ENCODE measurements at regions not wholly inside any gene's neighbourhood (a gene's known extent, or its start where the extent isn't known, plus 50 kb on each side); places are given as distances from the start of the nearest gene placed in this dataset.
"Not testable (repeated sequence)": the region's sequence is repeated elsewhere in the genome, so short reads cannot be mapped to it uniquely, and the experiment has no call there.

- DNase-seq, result not testable (repeated sequence)
These were observed 369.9 kb downstream of the ANAPC1 start for GRCh38 chr2:111514138-111514537.

DNA sequence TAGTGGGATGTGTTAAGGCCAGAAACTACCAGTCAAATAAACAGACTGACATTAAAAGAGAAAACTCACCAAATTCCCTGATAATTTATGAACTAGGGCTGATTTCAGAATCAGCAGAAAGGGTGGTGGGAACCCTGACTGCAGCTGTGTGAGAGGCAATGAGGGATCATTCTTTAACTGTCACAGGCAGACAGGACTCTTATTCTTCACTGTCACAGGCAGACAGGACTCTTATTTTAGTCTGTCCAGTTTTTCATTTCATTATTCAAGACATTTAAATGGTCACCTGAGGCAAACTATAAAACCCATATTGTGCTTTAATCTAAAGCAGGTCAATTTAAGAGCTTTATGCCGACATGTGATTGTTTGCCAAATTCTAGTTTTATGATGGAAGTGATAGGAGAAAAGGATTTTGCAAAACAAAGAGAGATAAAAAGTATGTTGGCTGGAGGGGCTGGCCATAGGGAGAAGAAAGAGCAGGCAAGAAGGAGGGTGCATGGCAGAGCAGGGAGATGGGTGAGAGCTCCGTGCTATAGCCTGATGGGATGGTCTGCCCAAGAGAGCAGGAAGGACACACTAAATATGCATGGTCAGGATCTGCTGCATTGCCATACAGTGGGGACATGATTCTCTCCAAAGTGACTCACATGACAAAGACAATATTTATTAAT lies 366.8 kb downstream of the ANAPC1 start:
- not testable (repeated sequence) for DNase-seq

GRCh38 chr2:111517721-111518053 lies 366.3 kb downstream of the ANAPC1 start:
- not testable (repeated sequence) for DNase-seq

DNA sequence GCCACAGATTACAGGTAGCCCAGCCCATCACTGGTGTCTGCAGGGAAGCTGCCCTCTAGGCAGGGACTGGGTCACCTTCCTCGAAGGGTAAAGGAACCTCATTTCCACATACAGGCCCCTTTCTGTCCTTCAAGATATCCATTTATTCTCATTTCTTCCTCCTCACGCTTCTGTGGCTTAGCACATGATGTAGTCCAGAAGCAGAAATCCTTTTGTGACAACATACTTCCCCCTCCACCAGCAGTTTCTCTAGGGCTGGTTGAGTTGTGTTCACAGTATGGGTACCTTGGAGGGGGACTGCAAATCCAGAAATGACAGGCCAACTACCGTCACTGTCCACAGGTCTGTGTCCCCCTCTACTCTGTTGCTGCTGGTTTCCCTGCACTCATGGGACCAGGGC lies 364.9 kb downstream of the ANAPC1 start:
- DNase-seq, result no peak

DNA sequence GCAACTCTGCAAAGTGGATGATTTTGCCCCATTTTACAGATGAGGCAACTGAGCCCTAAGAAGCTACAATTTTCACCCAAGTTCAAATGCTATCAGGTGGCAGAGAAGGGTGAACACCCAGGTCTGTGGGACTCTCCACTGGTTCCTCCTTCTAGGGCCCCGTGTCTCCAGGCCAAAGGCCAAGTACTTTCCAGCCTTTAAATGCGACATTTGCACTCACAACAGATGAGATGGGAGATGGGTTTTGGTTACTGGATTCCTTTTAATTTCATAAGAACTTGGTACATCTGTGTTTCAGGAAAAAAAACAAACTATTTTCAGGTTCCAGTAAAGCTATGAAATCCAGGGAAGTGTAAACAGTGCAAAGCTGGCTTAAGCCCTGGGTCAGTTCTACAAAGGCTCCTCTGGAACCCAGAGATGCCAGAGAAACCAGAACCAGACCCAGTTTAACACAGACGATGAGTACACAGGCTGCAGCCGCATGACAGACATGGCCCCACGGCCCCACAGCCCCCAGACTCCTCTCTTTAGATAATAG lies 361.7 kb downstream of the ANAPC1 start:
- DNase-seq, result no peak

GRCh38 chr2:111523009-111523408 lies 361.0 kb downstream of the ANAPC1 start:
- no peak for DNase-seq

DNA sequence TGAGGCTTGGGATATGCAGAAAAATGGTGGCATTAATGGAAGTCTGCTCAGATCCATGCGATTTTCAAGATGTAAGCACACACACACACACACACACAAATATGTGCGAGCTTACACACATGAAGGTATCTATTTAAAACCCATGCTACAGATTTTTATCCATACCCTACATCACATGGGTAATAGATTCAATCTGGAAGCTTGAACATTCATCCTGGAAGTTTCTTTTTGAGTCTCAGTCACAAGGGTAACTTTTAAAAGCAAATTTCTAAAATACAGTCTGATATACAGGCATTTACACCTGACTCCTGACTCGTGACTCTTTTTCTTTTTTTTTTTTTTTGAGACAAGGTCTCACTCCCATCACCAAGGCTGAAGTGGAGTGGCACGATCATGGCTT lies 359.0 kb downstream of the ANAPC1 start:
- DNase-seq, result not testable (repeated sequence)

DNA sequence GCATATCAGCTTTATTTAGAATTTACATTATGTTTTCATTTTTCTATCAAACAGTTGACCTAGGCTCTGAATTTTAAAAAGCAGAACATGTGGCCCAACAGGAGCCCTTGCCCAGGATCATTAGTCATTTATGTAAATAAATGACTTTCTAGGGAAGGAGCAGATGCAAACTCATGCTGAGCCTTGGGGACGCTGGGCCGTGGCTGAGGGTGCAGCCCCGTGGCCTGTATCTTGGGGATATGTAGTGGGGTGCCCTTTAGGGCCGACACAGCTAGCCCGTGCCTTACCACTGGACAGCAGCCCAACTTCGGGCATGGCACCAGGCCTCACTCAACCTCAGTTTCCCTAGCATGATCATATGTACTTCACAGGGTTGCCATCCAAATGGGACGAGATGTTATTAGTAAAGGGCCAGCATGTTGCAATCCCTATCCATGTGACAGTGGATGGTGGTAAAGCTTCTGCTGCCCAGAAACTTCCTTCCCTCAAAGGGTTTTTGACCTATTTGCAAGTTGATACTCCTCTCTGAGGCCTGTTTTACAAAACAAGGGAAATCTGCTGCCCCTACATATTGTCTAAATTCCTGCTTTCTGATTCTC lies 357.9 kb downstream of the ANAPC1 start:
- not testable (repeated sequence) for DNase-seq

- DNase-seq, result not testable (repeated sequence)
These were observed 356.1 kb downstream of the ANAPC1 start for GRCh38 chr2:111527707-111528400.

GRCh38 chr2:111529022-111529421 lies 355.0 kb downstream of the ANAPC1 start:
- DNase-seq, result not testable (repeated sequence)

DNA sequence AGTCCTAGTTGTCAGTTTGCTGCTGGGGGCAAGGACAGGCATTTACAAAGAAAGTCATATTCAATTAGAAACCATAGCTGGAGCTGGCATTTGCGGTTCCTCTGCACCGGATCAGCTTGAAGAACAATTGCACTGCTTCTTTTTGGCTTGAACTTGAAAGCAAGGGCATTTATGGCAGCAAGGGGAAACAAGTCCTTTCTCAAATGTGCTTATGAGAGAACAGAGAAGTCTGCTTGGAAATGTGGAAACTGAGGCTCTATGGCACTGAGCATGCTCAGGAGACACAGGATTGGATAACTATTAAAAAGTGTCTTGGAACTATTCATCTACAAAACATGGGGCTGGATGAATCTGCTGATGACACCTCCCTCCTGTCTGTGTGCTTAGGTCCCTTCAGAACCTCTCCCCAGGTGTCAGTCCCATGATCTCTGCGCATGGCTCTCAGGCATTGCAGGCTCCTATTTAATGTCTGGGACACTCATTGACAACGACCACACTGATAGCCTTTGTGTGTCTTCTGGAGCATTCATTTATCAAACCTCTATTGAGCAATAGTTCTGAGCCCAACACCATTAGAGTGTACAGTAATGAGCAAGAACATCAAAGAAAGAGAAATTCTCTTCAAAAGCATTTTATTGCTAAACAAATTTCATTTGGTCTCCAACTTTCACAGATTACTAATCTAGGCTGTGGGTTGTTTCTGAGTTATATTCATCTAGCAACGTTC lies 353.6 kb downstream of the ANAPC1 start:
- not testable (repeated sequence) for DNase-seq

GRCh38 chr2:111532682-111533556 lies 351.1 kb downstream of the ANAPC1 start:
- DNase-seq, result not testable (repeated sequence)

DNA sequence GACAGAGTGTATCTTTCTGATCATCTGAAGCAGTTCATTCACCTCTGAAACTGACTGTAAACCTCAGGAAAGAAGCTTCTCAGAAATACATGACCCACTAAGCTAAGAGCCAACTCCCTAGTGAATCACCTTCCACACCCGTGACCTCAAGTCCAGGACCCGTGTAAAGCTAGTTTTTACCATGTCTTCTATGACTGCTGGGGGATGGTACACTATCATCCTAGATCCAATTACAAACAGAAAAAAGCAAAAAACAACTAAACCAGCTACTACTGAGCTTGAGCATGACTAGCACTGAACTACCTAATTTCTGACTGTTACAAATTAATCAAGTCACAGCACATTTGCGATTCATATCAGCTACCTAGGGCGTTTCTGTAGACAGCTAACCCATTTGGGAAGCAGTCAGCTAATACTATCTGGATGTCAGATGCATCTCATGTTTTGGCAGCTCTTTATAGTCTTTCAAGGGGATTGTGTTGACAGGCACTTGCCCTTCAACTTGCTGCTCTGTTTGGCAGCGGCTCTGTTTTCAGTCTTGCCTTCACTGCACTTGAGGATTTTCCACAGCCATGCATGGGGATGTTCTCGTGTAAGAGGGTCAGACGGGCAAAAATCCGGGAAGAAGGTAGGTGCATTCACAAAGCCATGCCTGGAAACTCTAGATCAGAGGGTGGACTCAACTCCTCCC lies 350.3 kb downstream of the ANAPC1 start:
- DNase-seq, result not testable (repeated sequence)

DNA sequence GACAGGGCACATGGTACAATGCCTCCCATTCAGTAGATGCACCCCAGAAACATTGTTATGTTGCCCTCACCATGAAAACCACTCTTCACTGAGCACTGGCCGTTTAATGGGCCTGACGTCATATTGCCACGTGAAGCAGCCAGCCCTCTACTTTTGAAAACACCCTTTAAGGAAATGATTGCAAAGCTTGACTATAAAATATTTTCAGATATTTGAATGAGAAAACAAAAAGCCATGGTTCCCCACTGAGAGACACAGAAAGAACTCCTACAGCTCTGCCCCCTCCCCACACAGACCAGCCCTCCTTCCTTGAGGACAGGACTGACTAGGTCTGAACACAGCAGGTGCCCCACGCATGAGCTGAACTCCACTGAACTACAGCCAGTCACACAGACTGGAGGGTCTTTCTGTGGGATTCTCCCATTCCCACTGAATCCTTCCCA lies 349.1 kb downstream of the ANAPC1 start:
- DNase-seq, result no peak

DNA sequence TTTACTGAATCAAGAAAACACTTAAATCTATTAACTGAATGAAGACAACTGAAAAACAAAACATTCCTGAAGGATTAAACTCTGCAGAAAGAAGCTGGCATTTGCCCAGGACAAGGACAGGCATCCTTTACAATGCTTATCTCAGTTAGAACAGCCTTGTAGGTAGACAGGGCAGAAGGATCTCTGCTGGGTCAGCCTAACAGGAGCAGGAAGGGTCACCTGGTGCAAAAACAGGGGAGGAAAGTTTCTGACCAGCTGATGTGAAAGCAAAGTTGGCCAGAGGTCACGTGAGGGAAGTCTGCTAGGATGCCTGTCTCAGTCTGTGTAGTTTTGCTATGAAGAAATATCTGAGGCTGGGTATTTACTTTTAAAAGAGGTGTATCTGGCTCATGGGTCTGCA lies 348.6 kb downstream of the ANAPC1 start:
- no peak for DNase-seq

DNA sequence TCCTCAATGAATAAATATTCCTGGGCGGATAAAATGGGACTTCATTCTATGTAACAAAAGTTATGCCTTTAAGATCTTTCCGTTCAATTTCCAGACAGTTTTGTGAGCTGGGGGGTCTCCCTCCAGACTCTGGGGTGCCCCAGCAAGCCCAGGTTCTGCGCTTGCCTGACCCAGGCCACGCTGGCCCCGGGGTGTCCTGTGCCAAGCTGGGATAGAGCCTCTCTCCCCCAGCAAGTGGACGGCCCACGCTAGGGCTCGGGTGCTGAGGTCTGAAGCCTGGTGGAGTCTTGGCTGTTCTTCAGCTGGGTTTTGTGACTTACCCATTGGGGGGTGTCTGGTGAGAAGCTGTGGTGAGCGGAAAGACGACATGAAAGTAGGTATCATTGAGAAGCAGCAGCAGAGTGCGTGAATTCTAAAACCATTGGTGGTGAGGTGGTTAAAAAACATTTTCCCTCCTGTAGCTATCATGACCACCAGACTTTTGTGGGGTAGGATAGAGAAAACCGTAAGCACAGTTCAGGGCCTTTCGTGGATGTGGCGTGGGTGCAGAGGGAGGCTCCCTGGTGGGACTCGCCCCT lies 346.8 kb downstream of the ANAPC1 start:
- DNase-seq, result no peak

GRCh38 chr2:111539991-111540390 lies 344.0 kb downstream of the ANAPC1 start:
- DNase-seq, result not testable (repeated sequence)

DNA sequence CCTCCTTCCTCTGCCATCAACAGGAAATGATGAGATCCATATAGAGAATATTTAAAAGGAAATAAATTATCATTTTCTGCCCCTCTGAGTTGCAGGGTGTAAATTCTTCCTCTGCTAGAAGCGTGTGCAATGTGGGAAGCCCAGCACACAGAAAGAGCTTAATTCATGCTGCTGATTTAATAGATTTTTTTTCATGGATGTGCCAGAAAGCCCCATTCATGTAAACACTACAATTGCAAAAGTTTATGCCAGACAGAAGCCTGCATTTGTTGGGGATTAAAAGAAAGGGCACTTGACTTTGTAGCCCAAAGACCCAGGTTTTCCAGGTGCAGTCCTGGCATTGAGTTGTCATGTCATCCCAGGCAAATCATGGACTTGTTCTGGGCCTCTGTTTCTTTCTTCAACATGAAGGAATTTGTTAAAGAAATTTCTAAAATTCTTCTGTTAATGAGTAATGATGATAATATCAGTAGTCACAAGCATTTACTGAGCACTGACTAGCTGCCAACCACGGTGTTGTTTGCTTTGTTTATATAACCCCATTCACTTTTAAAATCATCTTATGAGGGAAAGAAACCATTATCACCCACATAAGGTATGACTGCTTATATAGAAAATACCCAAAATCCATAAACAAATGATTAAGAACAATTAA lies 341.7 kb downstream of the ANAPC1 start:
- not testable (repeated sequence) for DNase-seq

GRCh38 chr2:111544006-111544405 lies 340.0 kb downstream of the ANAPC1 start:
- not testable (repeated sequence) for DNase-seq

DNA sequence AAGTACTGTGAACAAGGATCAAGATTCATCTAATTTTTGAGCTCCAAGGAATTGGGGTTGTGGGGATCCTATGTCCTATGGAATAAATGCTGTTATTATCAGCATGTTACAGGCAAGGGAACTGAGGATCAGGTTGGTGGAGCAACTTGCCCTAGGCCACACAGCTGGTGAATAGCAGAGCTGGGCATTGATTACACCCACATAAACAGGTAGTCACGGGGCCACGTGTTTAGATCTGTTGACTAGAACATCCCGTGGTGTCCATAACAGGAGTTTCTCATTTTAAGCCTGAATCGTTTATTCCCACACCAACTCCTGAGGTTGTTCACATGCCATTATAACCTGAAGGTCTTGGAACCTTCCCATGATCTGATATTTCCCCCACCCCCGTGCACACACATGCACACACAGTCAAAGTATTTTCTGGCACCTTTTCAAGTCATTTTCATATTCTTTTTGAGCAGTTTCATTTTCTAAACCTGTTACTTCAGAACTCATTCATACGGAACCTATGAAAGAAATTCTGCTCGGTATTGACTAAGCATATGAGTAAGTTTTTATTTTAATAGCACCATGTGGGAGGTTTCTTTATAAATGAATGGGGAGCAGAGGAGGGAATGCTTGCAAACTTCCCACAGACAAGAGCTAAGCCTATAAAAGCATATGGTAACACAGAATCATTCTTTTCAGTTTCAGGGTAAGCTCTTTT lies 338.1 kb downstream of the ANAPC1 start:
- not testable (repeated sequence) for DNase-seq
